ENCODE measurements at regions not wholly inside any gene's neighbourhood (a gene's known extent, or its start where the extent isn't known, plus 50 kb on each side); places are given as distances from the start of the nearest gene placed in this dataset.

- TF ChIP-seq CTCF (IDR thresholded peaks at IDR 0.05; ENCODE audit: control extremely low read depth in 1 of 3, insufficient read depth in 1 of 3, low read depth in 1 of 3, low read length in 3 of 3) (no peak), MAFK (IDR thresholded peaks at IDR 0.05; ENCODE audit: low read depth, low read length) (no peak), RFX5 (IDR thresholded peaks at IDR 0.05; ENCODE audit: borderline replicate concordance, low read depth, low read length) (no peak), ATF2 (IDR thresholded peaks at IDR 0.05; ENCODE audit: low read length) (no peak), RNF2 (IDR thresholded peaks at IDR 0.05; ENCODE audit: borderline replicate concordance, low read depth, low read length, missing control alignments, poor library complexity, severe bottlenecking) (no peak), POLR2AphosphoS5 (IDR thresholded peaks at IDR 0.05; ENCODE audit: low read depth, low read length) (no peak), SIN3A (conservative IDR thresholded peaks at IDR 0.05 in 1 of 2, IDR thresholded peaks at IDR 0.05 in 1 of 2; ENCODE audit: low read depth in 1 of 2, low read length in 2 of 2) (no peak), POLR2A (IDR thresholded peaks at IDR 0.05; ENCODE audit: control extremely low read depth in 1 of 2, low read depth in 2 of 2, low read length in 2 of 2) (no peak), KDM1A (IDR thresholded peaks at IDR 0.05; ENCODE audit: borderline replicate concordance, low read length) (no peak)
Measured at GRCh38 chrX:99445336-99445735, 964.7 kb downstream of the PCDH19 start.

Data from H1 (cell line).